Common myeloid progenitor, CD34-positive (primary cell): ENCODE measurements at regions not wholly inside any gene's neighbourhood (a gene's known extent, or its start where the extent isn't known, plus 50 kb on each side); places are given as distances from the start of the nearest gene placed in this dataset.

Source experiments
- CTCF ChIA-PET: fragments of 350-600 bp; sonication (Branson Sonifier 250); formaldehyde crosslinking; loops from one replicate; lab custom pipeline; 2021; ENCODE audit warnings: antibody characterized with exemption; lab: Charles Lee
- POLR2A ChIA-PET: fragments of 350-600 bp; sonication (Branson Sonifier 250); formaldehyde crosslinking; loops from one replicate; lab custom pipeline; 2021; ENCODE audit warnings: antibody characterized with exemption; lab: Charles Lee
- DNase-seq, 3 donors: peaks; one replicate each; pipeline versions ENCODE4 v3.0.0 to v3.0.0-alpha.2; 2013
- H3K27ac ChIP-seq, 2 experiments: 1 replicate in 1 of 2; 2 replicates in 1 of 2; pipeline ENCODE4 v1.7.0; 2013; ENCODE audit warnings: inconsistent platforms in 2 of 2, low read length in 2 of 2, mild to moderate bottlenecking in 2 of 2, low read depth in 1 of 2, moderate library complexity in 1 of 2; ENCODE audit not compliant: severe bottlenecking in 2 of 2, insufficient read depth in 1 of 2, poor library complexity in 1 of 2
- H3K27me3 ChIP-seq, 5 experiments: replicated peaks in 2 of 5; 1 replicate in 3 of 5; 2 replicates in 2 of 5; pipeline versions ENCODE4 v1.6.1 to v1.7.0; 2013; ENCODE audit warnings: low read length in 4 of 5, mild to moderate bottlenecking in 2 of 5, moderate library complexity in 2 of 5, inconsistent platforms in 1 of 5; ENCODE audit not compliant: insufficient read depth in 5 of 5, control insufficient read depth in 4 of 5
- H3K36me3 ChIP-seq, 4 experiments: 1 replicate in 2 of 4; 2 replicates in 2 of 4; pipeline versions ENCODE4 v1.6.1 to v1.7.0; 2013; ENCODE audit warnings: low read length in 3 of 4, control low read depth in 1 of 4, mild to moderate bottlenecking in 1 of 4; ENCODE audit not compliant: control insufficient read depth in 4 of 4, insufficient read depth in 4 of 4
- H3K4me1 ChIP-seq, 4 experiments: 1 replicate in 3 of 4; 2 replicates in 1 of 4; pipeline versions ENCODE4 v1.6.1 to v1.7.1; 2013; ENCODE audit warnings: low read length in 3 of 4, mild to moderate bottlenecking in 3 of 4, control low read depth in 1 of 4, inconsistent platforms in 1 of 4, moderate library complexity in 1 of 4; ENCODE audit not compliant: control insufficient read depth in 4 of 4, insufficient read depth in 4 of 4; ENCODE audit errors: control extremely low read depth in 1 of 4
- H3K4me3 ChIP-seq, 7 experiments: 1 replicate in 4 of 7; 2 replicates in 3 of 7; pipeline versions ENCODE4 v1.5.1 to v1.7.0; 2013; ENCODE audit warnings: mild to moderate bottlenecking in 7 of 7, low read length in 6 of 7, moderate library complexity in 6 of 7, inconsistent platforms in 2 of 7, low read depth in 2 of 7, control low read depth in 1 of 7; ENCODE audit not compliant: insufficient read depth in 4 of 7, control insufficient read depth in 1 of 7; ENCODE audit errors: extremely low read depth in 1 of 7
- H3K9me3 ChIP-seq, 5 experiments: 1 replicate in 4 of 5; 2 replicates in 1 of 5; pipeline versions ENCODE4 v1.6.1 to v1.7.1; 2013; ENCODE audit warnings: low read length in 4 of 5, mild to moderate bottlenecking in 2 of 5, inconsistent platforms in 1 of 5, low read depth in 1 of 5, moderate library complexity in 1 of 5; ENCODE audit not compliant: control insufficient read depth in 4 of 5, insufficient read depth in 2 of 5; ENCODE audit errors: control extremely low read depth in 1 of 5
- WGBS: methylation state at CpG from one replicate; pipeline ENCODE4 v1.1.5; 2013; ENCODE audit not compliant: insufficient coverage; 5-methylcytosine and 5-hydroxymethylcytosine counted together

DNA sequence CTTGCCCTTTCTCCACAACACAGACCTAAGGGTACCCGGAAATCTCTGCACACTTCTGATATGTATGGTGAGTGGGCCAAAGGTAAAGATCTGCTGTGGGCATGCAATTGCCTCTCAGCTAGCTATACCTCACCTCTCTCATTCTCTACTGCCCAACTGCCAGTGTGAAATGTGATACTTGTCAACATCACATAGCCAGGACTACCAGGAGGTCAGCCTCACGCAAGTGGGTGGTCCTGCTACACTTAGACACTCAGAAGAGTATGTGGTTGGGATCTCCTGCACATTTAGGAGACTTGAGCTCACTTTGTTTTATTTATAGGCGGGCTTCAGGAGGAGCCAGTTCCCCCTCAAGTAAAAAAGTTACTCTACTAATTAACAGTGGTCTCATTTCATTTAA lies 88.0 kb upstream of the MAN2A1 start:
- ChIA-PET POLR2A (no interaction called here), CTCF (interaction anchor here (1.1 to 1.5 kb wide), 2 partner anchors 16 to 87 kb away, joined by 3 read pairs; no protein-coding TSS in a partner anchor)
- Histone ChIP-seq H3K27ac (no peak overlapping the region), H3K4me3 (no peak overlapping the region), H3K36me3 (no peaks in the 10 kb centered on the region), H3K27me3 (no peaks in the 10 kb centered on the region), H3K9me3 (no peaks in the 10 kb centered on the region), H3K4me1 (no peaks in the 10 kb centered on the region)
- 100% methylated on average over 1 of the region's 3 CpGs for WGBS
- no peak for DNase-seq

DNA sequence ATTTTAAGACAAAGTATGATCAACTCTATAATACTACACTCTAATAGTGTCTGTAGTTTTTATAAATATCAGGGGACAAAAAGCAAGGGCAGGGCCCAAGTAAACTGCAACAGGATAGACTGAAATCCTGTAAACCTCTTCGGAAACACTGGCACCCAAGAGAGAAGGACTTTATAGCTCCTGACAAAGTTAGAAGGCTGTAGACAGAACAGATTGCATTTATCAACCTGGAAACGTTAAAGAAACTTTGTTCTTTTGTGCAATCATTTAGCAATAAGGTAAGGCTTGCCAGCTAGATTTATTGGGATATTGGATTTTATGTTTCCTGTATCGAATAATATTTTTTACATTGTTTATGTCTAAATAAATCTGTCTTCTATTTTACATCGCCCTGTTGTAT lies 91.8 kb upstream of the MAN2A1 start:
- H3K4me3 ChIP-seq = no peak overlapping the region
- WGBS = 100% methylated on average over 2 of the region's 4 CpGs
- H3K36me3 ChIP-seq = no peaks in the 10 kb centered on the region
- no peaks in the 10 kb centered on the region for H3K4me1 ChIP-seq
- CTCF ChIA-PET = interaction anchor here (2.0 kb wide), 1 partner anchor 15 kb away, joined by 4 read pairs; no protein-coding TSS in a partner anchor
- POLR2A ChIA-PET = no interaction called here
- no peak overlapping the region for H3K27ac ChIP-seq
- H3K9me3 ChIP-seq = no peaks in the 10 kb centered on the region
- H3K27me3 ChIP-seq = no peaks in the 10 kb centered on the region
- no peak for DNase-seq

DNA sequence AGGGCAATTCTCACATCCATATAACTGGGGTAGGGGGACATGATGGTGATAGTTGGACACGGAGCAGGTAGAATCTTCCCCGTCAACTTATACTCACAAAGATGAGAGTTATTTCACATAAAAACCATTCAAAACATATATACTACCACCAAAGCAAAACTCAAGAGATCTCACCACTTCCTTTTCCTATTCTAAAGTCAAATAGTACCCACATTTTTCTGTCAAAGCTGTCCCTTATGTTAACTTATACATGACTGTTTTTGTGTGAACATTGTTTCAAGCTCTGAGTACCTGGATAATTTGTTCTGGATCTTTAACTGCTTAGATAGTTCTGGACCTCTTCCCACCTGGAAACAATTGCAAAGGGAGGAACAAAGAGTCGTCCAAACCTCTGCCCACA lies 95.5 kb upstream of the MAN2A1 start:
- no peak overlapping the region for H3K4me3 ChIP-seq
- ChIA-PET CTCF (interaction anchor here (0.9 kb wide), 1 partner anchor 94 kb away, joined by 3 read pairs; no protein-coding TSS in a partner anchor), POLR2A (no interaction called here)
- H3K27me3 ChIP-seq = no peaks in the 10 kb centered on the region
- 56% methylated on average over 1 of the region's 3 CpGs for WGBS
- no peaks in the 10 kb centered on the region for H3K36me3 ChIP-seq
- no peak overlapping the region for H3K27ac ChIP-seq
- H3K4me1 ChIP-seq = peaks cover 0 to 2% (median 0%) of the 10 kb centered on the region in 4 experiments
- H3K9me3 ChIP-seq = no peaks in the 10 kb centered on the region
- no peak for DNase-seq

GRCh38 chr5:109590799-109591198 lies 98.9 kb upstream of the MAN2A1 start:
- peaks cover 0 to 2% (median 0%) of the 10 kb centered on the region in 4 experiments for H3K4me1 ChIP-seq
- H3K27ac ChIP-seq = no peak overlapping the region
- WGBS = 95% methylated on average over 2 of the region's 3 CpGs
- H3K4me3 ChIP-seq = no peak overlapping the region
- DNase-seq = no peak
- CTCF ChIA-PET = interaction anchor here (1.1 to 4.9 kb wide), 6 partner anchors 11 to 98 kb away, joined by 3 to 33 read pairs (median 6); partner anchors contain the start of gene MAN2A1
- no peaks in the 10 kb centered on the region for H3K9me3 ChIP-seq
- no peaks in the 10 kb centered on the region for H3K36me3 ChIP-seq
- no peaks in the 10 kb centered on the region for H3K27me3 ChIP-seq
- POLR2A ChIA-PET = no interaction called here

DNA sequence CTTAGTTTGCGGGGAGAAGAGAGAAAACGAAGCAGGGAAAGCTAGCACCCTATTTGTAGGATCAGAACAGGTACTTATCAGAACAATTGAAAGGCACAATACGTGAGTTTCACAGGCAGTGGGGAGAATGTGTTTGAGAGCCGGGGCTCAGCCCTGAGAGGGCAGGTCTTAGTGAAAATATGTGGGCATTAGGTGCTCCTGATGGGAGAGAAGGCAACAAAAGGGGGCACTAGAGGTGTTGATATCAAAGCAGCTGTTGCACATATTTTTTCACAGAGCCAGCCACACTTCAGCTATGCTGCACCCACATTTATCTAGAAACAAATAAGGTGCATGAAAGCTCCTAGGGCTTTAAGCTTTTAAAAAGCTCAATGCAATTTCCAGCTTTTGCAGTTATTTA lies 99.7 kb upstream of the MAN2A1 start:
- peak; percentile 58 to 74 (median 74) for DNase-seq
- ChIA-PET CTCF (interaction anchor here (0.8 to 4.9 kb wide), 7 partner anchors 10 to 137 kb away, joined by 3 to 33 read pairs (median 4); partner anchors contain the start of gene MAN2A1), POLR2A (no interaction called here)
- Histone ChIP-seq H3K36me3 (no peaks in the 10 kb centered on the region), H3K9me3 (no peaks in the 10 kb centered on the region), H3K27me3 (no peaks in the 10 kb centered on the region), H3K4me1 (peaks cover 0 to 2% (median 0%) of the 10 kb centered on the region in 4 experiments), H3K4me3 (no peak overlapping the region), H3K27ac (no peak overlapping the region)
- 77% methylated on average over 4 of the region's 4 CpGs for WGBS

GRCh38 chr5:109589239-109589638 lies 100.5 kb upstream of the MAN2A1 start:
- POLR2A ChIA-PET = no interaction called here
- H3K4me3 ChIP-seq = no peak overlapping the region
- no peak overlapping the region for H3K27ac ChIP-seq
- no peaks in the 10 kb centered on the region for H3K27me3 ChIP-seq
- DNase-seq = no peak
- peaks cover 0 to 2% (median 0%) of the 10 kb centered on the region in 4 experiments for H3K4me1 ChIP-seq
- 100% methylated on average over 4 of the region's 5 CpGs for WGBS
- CTCF ChIA-PET = interaction anchor here (1.8 to 4.9 kb wide), 2 partner anchors 97 to 100 kb away, joined by 7 to 33 read pairs; partner anchors contain the start of gene MAN2A1
- no peaks in the 10 kb centered on the region for H3K36me3 ChIP-seq
- H3K9me3 ChIP-seq = no peaks in the 10 kb centered on the region

- POLR2A ChIA-PET = no interaction called here
- Histone ChIP-seq H3K36me3 (no peaks in the 10 kb centered on the region), H3K9me3 (no peaks in the 10 kb centered on the region), H3K27ac (no peak overlapping the region), H3K4me3 (no peak overlapping the region), H3K27me3 (no peaks in the 10 kb centered on the region), H3K4me1 (peaks cover 0 to 2% (median 0%) of the 10 kb centered on the region in 4 experiments)
- WGBS = 98% methylated on average over 17 of the region's 25 CpGs
- DNase-seq = no peak
- CTCF ChIA-PET = interaction anchor here (4.9 kb wide), 1 partner anchor 101 kb away, joined by 33 read pairs; the partner anchor contains the start of gene MAN2A1
Observed at GRCh38 chr5:109588281-109589035, 101.3 kb upstream of the MAN2A1 start.
